Mesenchymal stem cell (in vitro differentiated cells and primary cell): ENCODE measurements at regions not wholly inside any gene's neighbourhood (a gene's known extent, or its start where the extent isn't known, plus 50 kb on each side); places are given as distances from the start of the nearest gene placed in this dataset.

ENCODE experiments used
- DNase-seq: peaks from one replicate; pipeline ENCODE4 v3.0.0-alpha.2; 2013
- H2AFZ ChIP-seq: one replicate; pipeline ENCODE4 v1.6.1; 2013; ENCODE audit warnings: low read depth, mild to moderate bottlenecking, control low read depth, inconsistent platforms, low read length, moderate library complexity
- H2AK5ac ChIP-seq: 2 replicates; pipeline ENCODE4 v1.6.1; 2013; ENCODE audit warnings: low read length, moderate library complexity, mild to moderate bottlenecking, inconsistent platforms; ENCODE audit not compliant: severe bottlenecking
- H2BK120ac ChIP-seq: one replicate; pipeline ENCODE4 v1.6.1; 2013; ENCODE audit warnings: low read depth, mild to moderate bottlenecking, inconsistent platforms, low read length, moderate library complexity
- H2BK12ac ChIP-seq, 2 experiments: one replicate each; pipeline ENCODE4 v1.6.1; 2013; ENCODE audit warnings: inconsistent platforms in 2 of 2, low read length in 2 of 2, mild to moderate bottlenecking in 2 of 2, moderate library complexity in 2 of 2, control low read depth in 1 of 2
- H2BK15ac ChIP-seq: one replicate; pipeline ENCODE4 v1.6.1; 2013; ENCODE audit warnings: mild to moderate bottlenecking, low read depth, inconsistent platforms; ENCODE audit not compliant: poor library complexity, severe bottlenecking
- H2BK5ac ChIP-seq: 2 replicates; pipeline ENCODE4 v1.6.1; 2013; ENCODE audit warnings: low read depth, mild to moderate bottlenecking, low read length, control low read depth, inconsistent platforms; ENCODE audit not compliant: poor library complexity, severe bottlenecking
- H3K14ac ChIP-seq, 2 experiments: one replicate each; pipeline ENCODE4 v1.6.1; 2013; ENCODE audit warnings: inconsistent platforms in 2 of 2, low read length in 2 of 2, control low read depth in 1 of 2, mild to moderate bottlenecking in 1 of 2, moderate library complexity in 1 of 2
- H3K18ac ChIP-seq, 2 experiments: one replicate each; pipeline ENCODE4 v1.6.1; 2013; ENCODE audit warnings: inconsistent platforms in 2 of 2, low read length in 2 of 2, control low read depth in 1 of 2, low read depth in 1 of 2, mild to moderate bottlenecking in 1 of 2
- H3K23ac ChIP-seq, 2 experiments: one replicate each; pipeline ENCODE4 v1.6.1; 2013; ENCODE audit warnings: inconsistent platforms in 2 of 2, low read length in 2 of 2, mild to moderate bottlenecking in 2 of 2, moderate library complexity in 2 of 2, control low read depth in 1 of 2
- H3K27ac ChIP-seq: 2 replicates; pipeline ENCODE4 v1.5.1; 2013; ENCODE audit warnings: mild to moderate bottlenecking, moderate library complexity, low read length, control low read depth, inconsistent platforms; ENCODE audit not compliant: poor library complexity, severe bottlenecking
- H3K27me3 ChIP-seq, 2 experiments: 2 replicates each; pipeline versions ENCODE4 v1.6.1 to v1.7.0; 2013; ENCODE audit warnings: low read length in 2 of 2, mild to moderate bottlenecking in 2 of 2, moderate library complexity in 2 of 2, control low read depth in 1 of 2, inconsistent platforms in 1 of 2; ENCODE audit not compliant: control insufficient read depth in 1 of 2, insufficient read depth in 1 of 2
- H3K36me3 ChIP-seq, 2 experiments: 2 replicates each; pipeline versions ENCODE4 v1.6.1 to v1.7.0; 2013; ENCODE audit warnings: low read length in 2 of 2, control low read depth in 1 of 2, inconsistent platforms in 1 of 2, low read depth in 1 of 2, mild to moderate bottlenecking in 1 of 2; ENCODE audit not compliant: insufficient read depth in 2 of 2, control insufficient read depth in 1 of 2
- H3K4ac ChIP-seq, 2 experiments: one replicate each; pipeline ENCODE4 v1.6.1; 2013; ENCODE audit warnings: inconsistent platforms in 2 of 2, low read length in 2 of 2, mild to moderate bottlenecking in 2 of 2, moderate library complexity in 2 of 2, control low read depth in 1 of 2, low read depth in 1 of 2
- H3K4me1 ChIP-seq: 2 replicates; pipeline ENCODE4 v1.6.1; 2013; ENCODE audit warnings: low read depth, low read length, control low read depth; ENCODE audit not compliant: control insufficient read depth, insufficient read depth
- H3K4me2 ChIP-seq: 2 replicates; pipeline ENCODE4 v1.6.1; 2013; ENCODE audit warnings: low read length, mild to moderate bottlenecking, inconsistent platforms; ENCODE audit not compliant: poor library complexity, severe bottlenecking
- H3K4me3 ChIP-seq, 2 experiments: 2 replicates each; pipeline versions ENCODE4 v1.5.1 to v1.7.0; 2013; ENCODE audit warnings: low read length in 2 of 2, mild to moderate bottlenecking in 2 of 2, control low read depth in 1 of 2, low read depth in 1 of 2; ENCODE audit not compliant: insufficient read depth in 1 of 2
- H3K79me1 ChIP-seq: replicated peaks from 2 replicates; pipeline ENCODE4 v1.6.1; 2013; ENCODE audit warnings: mild to moderate bottlenecking, control low read depth, low read length, inconsistent platforms; ENCODE audit not compliant: poor library complexity, severe bottlenecking
- H3K9ac ChIP-seq: 2 replicates; pipeline ENCODE4 v1.7.0; 2013; ENCODE audit warnings: mild to moderate bottlenecking, low read length, moderate library complexity
- H3K9me3 ChIP-seq: 2 replicates; pipeline ENCODE4 v1.7.0; 2013; ENCODE audit warnings: mild to moderate bottlenecking, low read length; ENCODE audit not compliant: control insufficient read depth
- H4K8ac ChIP-seq: one replicate; pipeline ENCODE4 v1.6.1; 2013; ENCODE audit warnings: inconsistent platforms, mild to moderate bottlenecking, low read length, moderate library complexity
- H4K91ac ChIP-seq: one replicate; pipeline ENCODE4 v1.6.1; 2013; ENCODE audit warnings: mild to moderate bottlenecking, low read length, inconsistent platforms
- WGBS: methylation state at CpG from one replicate; pipeline ENCODE4 v1.1.7; 2013; ENCODE audit warnings: mixed read lengths; 5-methylcytosine and 5-hydroxymethylcytosine counted together

- Histone ChIP-seq H3K79me1 (no peaks in the 10 kb centered on the region), H3K23ac (no peak overlapping the region), H3K4ac (no peak overlapping the region), H4K8ac (no peak overlapping the region), H3K14ac (peak overlapping the region in 1 of 2 experiments; percentile 41), H3K27ac (no peak overlapping the region), H2BK5ac (no peak overlapping the region), H3K18ac (no peak overlapping the region), H3K4me3 (no peak overlapping the region), H4K91ac (no peak overlapping the region), H2BK12ac (no peak overlapping the region), H2AFZ (no peak overlapping the region), H3K4me2 (no peak overlapping the region), H3K4me1 (peaks cover 3% of the 10 kb centered on the region), H3K36me3 (no peaks in the 10 kb centered on the region), H3K27me3 (no peaks in the 10 kb centered on the region), H2BK120ac (no peak overlapping the region), H2AK5ac (no peak overlapping the region), H2BK15ac (no peak overlapping the region), H3K9ac (no peak overlapping the region), H3K9me3 (no peaks in the 10 kb centered on the region)
- no peak for DNase-seq
- no CpG with 5 or more reads among the region's 1 CpG for WGBS
Measured at GRCh38 chr11:92304271-92304670, 79.7 kb downstream of the FAT3 start.

GRCh38 chr11:92306966-92307510, 82.4 kb downstream of the FAT3 start:
- no peak overlapping the region for H2AFZ ChIP-seq
- no peak overlapping the region for H3K4me2 ChIP-seq
- H2BK5ac ChIP-seq, result no peak overlapping the region
- H2AK5ac ChIP-seq, result no peak overlapping the region
- H3K23ac ChIP-seq, result no peak overlapping the region
- H3K9ac ChIP-seq, result no peak overlapping the region
- H2BK15ac ChIP-seq, result no peak overlapping the region
- H2BK12ac ChIP-seq, result no peak overlapping the region
- no peak overlapping the region for H3K14ac ChIP-seq
- H3K4ac ChIP-seq, result no peak overlapping the region
- no peak overlapping the region for H4K8ac ChIP-seq
- H3K79me1 ChIP-seq, result no peaks in the 10 kb centered on the region
- H3K4me1 ChIP-seq, result peaks cover 3% of the 10 kb centered on the region
- no peak overlapping the region for H4K91ac ChIP-seq
- no peaks in the 10 kb centered on the region for H3K27me3 ChIP-seq
- no CpG with 5 or more reads among the region's 1 CpG for WGBS
- no peak for DNase-seq
- H3K36me3 ChIP-seq, result no peaks in the 10 kb centered on the region
- no peak overlapping the region for H3K18ac ChIP-seq
- H3K9me3 ChIP-seq, result no peaks in the 10 kb centered on the region
- no peak overlapping the region for H2BK120ac ChIP-seq
- H3K4me3 ChIP-seq, result no peak overlapping the region
- H3K27ac ChIP-seq, result no peak overlapping the region

GRCh38 chr11:92308366-92308765, 83.7 kb downstream of the FAT3 start:
- H2BK5ac ChIP-seq, result no peak overlapping the region
- no peak overlapping the region for H2BK15ac ChIP-seq
- no peak overlapping the region for H2BK12ac ChIP-seq
- no peak overlapping the region for H4K91ac ChIP-seq
- no peak overlapping the region for H3K4me2 ChIP-seq
- H3K4me3 ChIP-seq, result no peak overlapping the region
- H3K9me3 ChIP-seq, result no peaks in the 10 kb centered on the region
- H2AFZ ChIP-seq, result no peak overlapping the region
- no peak overlapping the region for H3K4ac ChIP-seq
- no peak overlapping the region for H3K14ac ChIP-seq
- H3K79me1 ChIP-seq, result no peaks in the 10 kb centered on the region
- peaks cover 3% of the 10 kb centered on the region for H3K4me1 ChIP-seq
- DNase-seq, result no peak
- H2BK120ac ChIP-seq, result no peak overlapping the region
- no peaks in the 10 kb centered on the region for H3K27me3 ChIP-seq
- no peaks in the 10 kb centered on the region for H3K36me3 ChIP-seq
- no peak overlapping the region for H4K8ac ChIP-seq
- H3K27ac ChIP-seq, result no peak overlapping the region
- no peak overlapping the region for H3K23ac ChIP-seq
- H3K9ac ChIP-seq, result no peak overlapping the region
- no peak overlapping the region for H2AK5ac ChIP-seq
- no peak overlapping the region for H3K18ac ChIP-seq

- Histone ChIP-seq H3K4me3 (no peak overlapping the region), H3K4me1 (peaks cover 8% of the 10 kb centered on the region), H2BK15ac (no peak overlapping the region), H3K4ac (no peak overlapping the region), H3K18ac (no peak overlapping the region), H3K27ac (no peak overlapping the region), H3K14ac (no peak overlapping the region), H2BK12ac (no peak overlapping the region), H3K4me2 (no peak overlapping the region), H3K9me3 (no peaks in the 10 kb centered on the region), H3K23ac (no peak overlapping the region), H3K9ac (no peak overlapping the region), H3K36me3 (no peaks in the 10 kb centered on the region), H2AK5ac (no peak overlapping the region), H4K91ac (no peak overlapping the region), H2AFZ (no peak overlapping the region), H2BK5ac (no peak overlapping the region), H2BK120ac (no peak overlapping the region), H4K8ac (no peak overlapping the region), H3K27me3 (no peaks in the 10 kb centered on the region), H3K79me1 (no peaks in the 10 kb centered on the region)
- 58% methylated on average over 5 of the region's 5 CpGs for WGBS
- DNase-seq, result peak; percentile 69
Measured at GRCh38 chr11:92311616-92312449, 87.2 kb downstream of the FAT3 start.
